ENCODE measurements at regions not wholly inside any gene's neighbourhood (a gene's known extent, or its start where the extent isn't known, plus 50 kb on each side); places are given as distances from the start of the nearest gene placed in this dataset.

- TF ChIP-seq, protein P1, sequence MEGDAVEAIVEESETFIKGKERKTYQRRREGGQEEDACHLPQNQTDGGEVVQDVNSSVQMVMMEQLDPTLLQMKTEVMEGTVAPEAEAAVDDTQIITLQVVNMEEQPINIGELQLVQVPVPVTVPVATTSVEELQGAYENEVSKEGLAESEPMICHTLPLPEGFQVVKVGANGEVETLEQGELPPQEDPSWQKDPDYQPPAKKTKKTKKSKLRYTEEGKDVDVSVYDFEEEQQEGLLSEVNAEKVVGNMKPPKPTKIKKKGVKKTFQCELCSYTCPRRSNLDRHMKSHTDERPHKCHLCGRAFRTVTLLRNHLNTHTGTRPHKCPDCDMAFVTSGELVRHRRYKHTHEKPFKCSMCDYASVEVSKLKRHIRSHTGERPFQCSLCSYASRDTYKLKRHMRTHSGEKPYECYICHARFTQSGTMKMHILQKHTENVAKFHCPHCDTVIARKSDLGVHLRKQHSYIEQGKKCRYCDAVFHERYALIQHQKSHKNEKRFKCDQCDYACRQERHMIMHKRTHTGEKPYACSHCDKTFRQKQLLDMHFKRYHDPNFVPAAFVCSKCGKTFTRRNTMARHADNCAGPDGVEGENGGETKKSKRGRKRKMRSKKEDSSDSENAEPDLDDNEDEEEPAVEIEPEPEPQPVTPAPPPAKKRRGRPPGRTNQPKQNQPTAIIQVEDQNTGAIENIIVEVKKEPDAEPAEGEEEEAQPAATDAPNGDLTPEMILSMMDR (conservative IDR thresholded peaks at IDR 0.05), result no peak
- no peak for TF ChIP-seq ZFX (IDR thresholded peaks at IDR 0.05)
These were observed 545.0 kb downstream of the PRR16 start for GRCh38 chr5:121009058-121009457.

Measured in C4-2B (cell line).